ENCODE measurements at regions not wholly inside any gene's neighbourhood (a gene's known extent, or its start where the extent isn't known, plus 50 kb on each side); places are given as distances from the start of the nearest gene placed in this dataset.

GRCh38 chr14:26392498-26392897 lies 205.3 kb downstream of the NOVA1 start:
- DNase-seq (ENCODE audit: extremely low read depth in 1 of 4, low spot score in 3 of 4) (no peak), FAIRE-seq (no peak), ATAC-seq (no peak)
- no peak overlapping the region for H3K27ac ChIP-seq (ENCODE audit: extremely low read depth, low read depth, low read length)
- intact Hi-C loops (cut with micrococcal nuclease) (no loop called here), in situ Hi-C loops (cut with MboI) (no loop called here)
- H2AFZ ChIP-seq (ENCODE audit: low read depth, low read length): no peak overlapping the region
- ChIA-PET CTCF (ENCODE audit: low intra/inter-chr PET ratio) (no interaction called here), POLR2A (no interaction called here)
- no peaks in the 10 kb centered on the region for H4K20me1 ChIP-seq (replicated peaks; ENCODE audit: control insufficient read depth, insufficient read depth, low read length)
- H3K79me2 ChIP-seq (ENCODE audit: control insufficient read depth, insufficient read depth, low read length): no peaks in the 10 kb centered on the region
- no peaks in the 10 kb centered on the region for H3K36me3 ChIP-seq (ENCODE audit: control insufficient read depth, insufficient read depth, low read length)
- H3K9me3 ChIP-seq (replicated peaks; ENCODE audit: control insufficient read depth, insufficient read depth, low read depth, low read length): no peaks in the 10 kb centered on the region
- H3K9ac ChIP-seq (ENCODE audit: insufficient read depth in 1 of 2, low read depth in 2 of 2, low read length in 2 of 2): no peak overlapping the region
- H3K4me2 ChIP-seq (ENCODE audit: insufficient read depth, low read length): no peak overlapping the region
- H3K4me3 ChIP-seq: no peak overlapping the region
- no peaks in the 10 kb centered on the region for H3K9me1 ChIP-seq (ENCODE audit: control insufficient read depth, insufficient read depth, low read length)
- no peaks in the 10 kb centered on the region for H3K4me1 ChIP-seq (replicated peaks in 1 of 2; ENCODE audit: control insufficient read depth in 2 of 2, insufficient read depth in 2 of 2, low read length in 2 of 2)
- WGBS (ENCODE audit: insufficient coverage, low coverage, missing lambda C conversion rate): 4% methylated on average over 6 of the region's 7 CpGs
- BruUV-seq (replicated peaks): no TSS peak
- TF ChIP-seq ATF6 (CRISPR knock-in tag; IDR thresholded peaks at IDR 0.05): no peak
- no peak for TF ChIP-seq ZNF277 (CRISPR knock-in tag; IDR thresholded peaks at IDR 0.05; ENCODE audit: borderline replicate concordance)
- no peak for TF ChIP-seq ZFP1 (CRISPR knock-in tag; IDR thresholded peaks at IDR 0.05)
- no peak for TF ChIP-seq ZNF586 (CRISPR knock-in tag; conservative IDR thresholded peaks at IDR 0.05)
- TF ChIP-seq ZNF436 (CRISPR knock-in tag; IDR thresholded peaks at IDR 0.05): no peak
- no peaks in the 10 kb centered on the region for H3K27me3 ChIP-seq (ENCODE audit: control insufficient read depth in 2 of 2, insufficient read depth in 2 of 2, low read length in 2 of 2)

Data from K562 (cell line).